CD8-positive, alpha-beta memory T cell (primary cell): ENCODE measurements at regions not wholly inside any gene's neighbourhood (a gene's known extent, or its start where the extent isn't known, plus 50 kb on each side); places are given as distances from the start of the nearest gene placed in this dataset.

Source experiments
- CTCF ChIA-PET: fragments of 350-600 bp; sonication (Branson Sonifier 250); formaldehyde crosslinking; loops from one replicate; lab custom pipeline; 2021; ENCODE audit warnings: antibody characterized with exemption; lab: Charles Lee
- POLR2A ChIA-PET: fragments of 350-600 bp; sonication (Branson Sonifier 250); formaldehyde crosslinking; loops from one replicate; lab custom pipeline; 2021; ENCODE audit warnings: antibody characterized with exemption; lab: Charles Lee
- DNase-seq, 5 donors: peaks; one replicate each; pipeline versions ENCODE4 v3.0.0 to v3.0.0-alpha.2; 2020 to 2022; ENCODE audit warnings: mixed read lengths in 1 of 5
- H3K27ac ChIP-seq: one replicate; pipeline ENCODE4 v1.7.0; 2013; ENCODE audit warnings: low read depth, mild to moderate bottlenecking, low read length, moderate library complexity
- H3K27me3 ChIP-seq: 2 replicates; pipeline ENCODE4 v1.7.0; 2013; ENCODE audit warnings: low read length, mild to moderate bottlenecking; ENCODE audit not compliant: insufficient read depth, poor library complexity, severe bottlenecking
- H3K36me3 ChIP-seq: 2 replicates; pipeline ENCODE4 v1.7.0; 2013; ENCODE audit warnings: mild to moderate bottlenecking, low read length, moderate library complexity; ENCODE audit not compliant: insufficient read depth
- H3K4me1 ChIP-seq: 2 replicates; pipeline ENCODE4 v1.7.0; 2013; ENCODE audit warnings: mild to moderate bottlenecking, low read length, moderate library complexity; ENCODE audit not compliant: insufficient read depth
- H3K4me3 ChIP-seq: 2 replicates; pipeline ENCODE4 v1.7.0; 2013; ENCODE audit warnings: mild to moderate bottlenecking, low read length
- H3K9me3 ChIP-seq: 2 replicates; pipeline ENCODE4 v1.7.0; 2013; ENCODE audit warnings: mild to moderate bottlenecking, low read length
- H3K27ac Mint-ChIP-seq, 8 donors: one replicate each; pipeline ENCODE4 v1.8.0; 2020 to 2021; ENCODE audit warnings: mixed read lengths in 8 of 8, mild to moderate bottlenecking in 6 of 8, inconsistent platforms in 3 of 8, moderate library complexity in 3 of 8
- H3K27me3 Mint-ChIP-seq, 2 donors: one replicate each; pipeline ENCODE4 v1.8.0; 2020 to 2021; ENCODE audit warnings: mixed read lengths in 2 of 2, mild to moderate bottlenecking in 1 of 2, moderate library complexity in 1 of 2
- H3K36me3 Mint-ChIP-seq, 3 donors: one replicate each; pipeline ENCODE4 v1.8.0; 2020 to 2021; ENCODE audit warnings: mixed read lengths in 3 of 3, inconsistent platforms in 1 of 3, mild to moderate bottlenecking in 1 of 3
- H3K4me1 Mint-ChIP-seq, 3 donors: one replicate each; pipeline ENCODE4 v1.8.0; 2020 to 2021; ENCODE audit warnings: mixed read lengths in 3 of 3, inconsistent platforms in 1 of 3, mild to moderate bottlenecking in 1 of 3
- H3K4me3 Mint-ChIP-seq, 7 donors: one replicate each; pipeline ENCODE4 v1.8.0; 2020 to 2021; ENCODE audit warnings: mixed read lengths in 7 of 7, mild to moderate bottlenecking in 6 of 7, moderate library complexity in 4 of 7, inconsistent platforms in 2 of 7
- H3K9me3 Mint-ChIP-seq, 5 donors: one replicate each; pipeline ENCODE4 v1.8.0; 2020 to 2022; ENCODE audit warnings: mixed read lengths in 5 of 5, mild to moderate bottlenecking in 3 of 5, moderate library complexity in 2 of 5, inconsistent platforms in 1 of 5

DNA sequence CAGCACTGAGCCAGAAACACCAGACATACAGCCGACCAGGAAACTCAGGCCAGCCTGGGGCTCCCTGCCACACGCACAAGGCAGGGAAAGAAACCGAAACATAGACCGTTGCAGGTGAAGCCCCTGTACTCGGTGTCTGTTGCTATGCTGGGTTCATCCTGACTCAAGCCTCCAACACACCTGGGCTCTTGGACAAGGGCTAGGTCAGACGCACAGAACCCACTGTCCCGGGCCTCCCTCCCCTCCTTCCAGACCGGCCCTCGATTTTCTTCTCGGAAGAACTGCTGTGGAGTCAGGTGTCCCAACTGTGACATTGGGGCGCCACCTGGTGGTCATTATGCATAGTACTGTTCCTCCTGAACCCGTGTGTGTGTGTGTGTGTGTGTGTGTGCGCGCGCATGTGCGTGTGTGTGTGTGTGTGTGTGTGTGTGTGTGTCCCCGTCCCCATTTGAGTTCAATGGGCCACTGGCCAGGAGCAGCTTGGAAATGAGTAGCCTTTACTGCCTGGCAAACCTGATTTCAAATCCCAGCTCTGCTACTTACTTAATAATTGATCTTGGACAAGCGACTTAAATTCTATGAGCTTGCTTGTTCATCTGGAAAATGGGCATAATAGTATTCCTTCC, 55.4 kb upstream of the GLI2 start:
- Histone ChIP-seq H3K4me3 (no peak overlapping the region), H3K9me3 (no peaks in the 10 kb centered on the region), H3K27ac (no peak overlapping the region), H3K4me1 (no peaks in the 10 kb centered on the region), H3K27me3 (peaks cover 3% of the 10 kb centered on the region), H3K36me3 (no peaks in the 10 kb centered on the region)
- POLR2A ChIA-PET: no interaction called here
- peak; percentile 42 to 72 (median 57) for DNase-seq
- Mint-ChIP-seq H3K27ac (peak overlapping the region in 2 of 8 donors; percentile 23 to 72), H3K9me3 (no peaks in the 10 kb centered on the region), H3K4me1 (peaks cover 0 to 4% (median 2%) of the 10 kb centered on the region in 3 donors), H3K36me3 (no peaks in the 10 kb centered on the region), H3K27me3 (peaks cover 19 to 50% of the 10 kb centered on the region in 2 donors), H3K4me3 (no peak overlapping the region)
- CTCF ChIA-PET: interaction anchor here (0.6 to 1.8 kb wide), 11 partner anchors 9 to 1038 kb away, joined by 3 to 7 read pairs (median 4); partner anchors contain the start of gene TMEM177

DNA sequence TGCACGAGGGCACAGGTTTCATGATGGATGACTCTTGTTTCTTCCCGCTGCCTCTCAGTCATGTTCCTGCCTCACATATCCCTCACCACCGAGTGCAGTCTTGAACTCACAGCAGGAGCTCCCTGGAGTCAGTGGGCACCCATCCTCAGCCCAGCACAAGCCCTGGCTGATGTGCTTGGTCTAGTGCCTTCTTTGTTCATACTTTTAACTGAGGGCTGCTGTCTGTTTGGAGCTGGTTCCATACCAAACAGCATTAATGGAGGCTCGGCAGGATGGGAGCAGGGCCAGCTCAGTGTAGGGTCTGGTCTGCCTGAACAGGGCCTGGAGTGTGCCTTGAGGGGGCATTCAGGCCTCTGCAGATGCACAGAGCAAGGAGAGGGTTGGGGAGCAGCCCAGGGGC, 54.5 kb upstream of the GLI2 start:
- H3K9me3 Mint-ChIP-seq: no peaks in the 10 kb centered on the region
- POLR2A ChIA-PET: no interaction called here

DNA sequence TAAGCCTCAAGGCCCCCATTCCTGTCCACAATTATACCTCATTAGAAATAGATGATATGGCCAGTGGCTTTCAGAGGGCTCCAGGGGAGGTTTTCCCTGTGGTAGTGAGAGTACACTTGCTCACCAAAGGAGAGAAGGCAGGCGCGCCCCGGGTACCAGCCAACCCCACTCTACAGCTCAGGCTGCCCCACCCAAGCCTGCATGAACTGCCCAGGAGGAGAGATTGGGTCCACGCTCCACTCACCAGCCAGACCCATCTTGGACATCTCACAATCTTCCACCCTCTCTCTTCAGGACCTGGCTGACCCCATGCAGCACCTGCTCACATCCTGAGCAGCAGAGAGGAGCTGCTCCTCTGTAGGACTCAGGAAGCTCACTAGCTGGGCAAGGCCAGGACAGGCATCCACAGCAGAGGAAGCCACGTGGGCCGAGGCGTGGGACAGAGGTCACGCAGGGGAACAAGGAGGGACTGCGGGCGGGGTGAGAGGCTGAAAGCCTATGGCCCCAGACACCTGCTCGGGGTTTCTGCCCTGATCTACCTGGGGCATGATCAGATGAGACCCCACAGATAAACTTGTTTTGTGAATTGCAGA, 53.9 kb upstream of the GLI2 start:
- Histone ChIP-seq H3K4me1 (no peaks in the 10 kb centered on the region), H3K27ac (no peak overlapping the region), H3K9me3 (no peaks in the 10 kb centered on the region), H3K27me3 (no peaks in the 10 kb centered on the region), H3K4me3 (no peak overlapping the region), H3K36me3 (no peaks in the 10 kb centered on the region)
- DNase-seq: peak in 1 of 5 donors; percentile 34
- ChIA-PET POLR2A (no interaction called here), CTCF (interaction anchor here (1.0 to 1.5 kb wide), 4 partner anchors 10 to 339 kb away, joined by 3 to 5 read pairs (median 4); no protein-coding TSS in a partner anchor)
- peaks cover 0 to 2% (median 0%) of the 10 kb centered on the region in 3 donors for H3K4me1 Mint-ChIP-seq
- no peak overlapping the region for H3K27ac Mint-ChIP-seq
- H3K9me3 Mint-ChIP-seq: peaks cover 0 to 3% (median 0%) of the 10 kb centered on the region in 5 donors
- no peak overlapping the region for H3K4me3 Mint-ChIP-seq
- H3K36me3 Mint-ChIP-seq: no peaks in the 10 kb centered on the region
- peaks cover 15 to 41% of the 10 kb centered on the region in 2 donors for H3K27me3 Mint-ChIP-seq

More for the DNA sequence above, 54.5 kb upstream of the GLI2 start:
- no peak for DNase-seq
- Histone ChIP-seq H3K9me3 (no peaks in the 10 kb centered on the region), H3K4me3 (no peak overlapping the region), H3K27me3 (no peaks in the 10 kb centered on the region), H3K4me1 (no peaks in the 10 kb centered on the region), H3K36me3 (no peaks in the 10 kb centered on the region), H3K27ac (no peak overlapping the region)
- Mint-ChIP-seq H3K36me3 (no peaks in the 10 kb centered on the region), H3K4me3 (no peak overlapping the region), H3K27me3 (peaks cover 18 to 44% of the 10 kb centered on the region in 2 donors), H3K4me1 (peaks cover 0 to 2% (median 0%) of the 10 kb centered on the region in 3 donors), H3K27ac (no peak overlapping the region)
- CTCF ChIA-PET: interaction anchor here (0.6 to 1.8 kb wide), 8 partner anchors 8 to 1039 kb away, joined by 3 to 7 read pairs (median 4); no protein-coding TSS in a partner anchor

DNA sequence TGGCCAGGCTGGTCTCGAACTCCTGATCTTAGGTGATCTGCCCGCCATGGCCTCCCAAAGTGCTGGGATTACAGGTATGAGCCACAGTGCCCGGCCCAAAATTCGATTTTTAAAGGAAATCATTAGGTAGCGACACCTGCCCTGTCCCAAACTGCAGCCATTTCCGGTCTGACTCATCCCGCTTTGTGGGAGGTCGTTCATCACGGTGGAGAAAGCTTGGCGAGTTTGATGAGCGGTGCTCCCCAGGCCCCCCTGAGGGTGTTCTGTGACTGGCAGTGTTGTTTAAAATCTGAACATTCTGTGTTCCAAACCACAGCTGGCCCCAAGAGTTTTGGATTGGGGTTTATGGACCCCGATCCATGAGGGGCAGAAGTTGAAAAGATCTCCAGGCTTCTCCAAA, 53.0 kb upstream of the GLI2 start:
- POLR2A ChIA-PET: no interaction called here
- H3K36me3 ChIP-seq: no peaks in the 10 kb centered on the region
- H3K4me1 ChIP-seq: no peaks in the 10 kb centered on the region
- Mint-ChIP-seq H3K4me1 (peaks cover 0 to 2% (median 0%) of the 10 kb centered on the region in 3 donors), H3K27me3 (peaks cover 15 to 37% of the 10 kb centered on the region in 2 donors), H3K27ac (no peak overlapping the region), H3K4me3 (no peak overlapping the region), H3K36me3 (no peaks in the 10 kb centered on the region), H3K9me3 (peaks cover 0 to 3% (median 0%) of the 10 kb centered on the region in 5 donors)
- H3K27ac ChIP-seq: no peak overlapping the region
- CTCF ChIA-PET: interaction anchor here (1.0 to 1.1 kb wide), 2 partner anchors 9 to 13 kb away, joined by 3 to 5 read pairs; no protein-coding TSS in a partner anchor
- H3K9me3 ChIP-seq: no peaks in the 10 kb centered on the region
- no peak overlapping the region for H3K4me3 ChIP-seq
- peak in 1 of 5 donors; percentile 3 for DNase-seq
- no peaks in the 10 kb centered on the region for H3K27me3 ChIP-seq

DNA sequence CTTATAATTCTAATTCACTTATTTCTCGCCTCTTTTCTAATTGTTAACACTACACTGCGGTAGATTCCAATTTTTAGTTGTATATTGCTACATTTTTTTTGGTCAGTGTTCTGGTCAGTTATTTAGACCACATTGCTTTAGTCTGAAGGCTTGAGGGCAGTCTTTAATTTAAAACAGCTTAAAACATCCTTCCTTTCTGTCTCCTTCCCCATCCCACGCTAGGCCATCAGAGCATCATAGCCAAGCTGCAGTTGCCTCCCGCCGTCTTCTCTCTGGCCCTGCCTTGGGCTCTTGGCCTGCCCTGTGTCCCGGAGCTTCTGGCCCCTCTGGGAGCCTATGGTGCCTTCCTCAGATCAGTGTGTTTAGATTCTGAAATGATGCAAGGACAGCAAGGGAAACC, 52.6 kb upstream of the GLI2 start:
- H3K4me1 ChIP-seq: no peaks in the 10 kb centered on the region
- CTCF ChIA-PET: interaction anchor here (1.1 kb wide), 2 partner anchors 13 to 28 kb away, joined by 3 read pairs; no protein-coding TSS in a partner anchor
- no peak overlapping the region for H3K4me3 ChIP-seq
- H3K36me3 ChIP-seq: no peaks in the 10 kb centered on the region
- peaks cover 0 to 3% (median 0%) of the 10 kb centered on the region in 5 donors for H3K9me3 Mint-ChIP-seq
- H3K4me1 Mint-ChIP-seq: peaks cover 0 to 2% (median 0%) of the 10 kb centered on the region in 3 donors
- H3K27ac Mint-ChIP-seq: no peak overlapping the region
- no peaks in the 10 kb centered on the region for H3K36me3 Mint-ChIP-seq
- H3K27me3 Mint-ChIP-seq: peaks cover 15 to 32% of the 10 kb centered on the region in 2 donors
- DNase-seq: no peak
- no peak overlapping the region for H3K27ac ChIP-seq
- H3K27me3 ChIP-seq: no peaks in the 10 kb centered on the region
- POLR2A ChIA-PET: no interaction called here
- H3K4me3 Mint-ChIP-seq: no peak overlapping the region
- H3K9me3 ChIP-seq: no peaks in the 10 kb centered on the region

DNA sequence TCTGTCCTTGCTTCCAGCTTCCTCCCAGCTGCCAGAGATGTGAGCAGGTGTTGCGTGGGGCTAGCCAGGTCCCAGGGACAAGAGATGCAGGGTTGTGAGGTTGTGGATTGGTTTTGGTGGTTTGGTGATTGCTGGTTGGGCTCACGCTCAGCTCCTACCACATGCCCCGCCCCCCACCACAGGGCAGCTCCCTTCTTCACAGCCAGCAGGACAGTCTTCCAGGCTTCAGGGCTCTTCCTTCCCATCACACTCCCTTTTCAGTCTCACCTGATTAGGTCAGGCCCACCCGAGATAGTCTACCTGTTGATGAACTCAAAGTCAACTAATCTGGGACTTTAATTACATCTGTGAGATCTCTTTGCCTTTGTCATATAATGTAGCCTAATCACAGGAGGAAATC, 52.0 kb upstream of the GLI2 start:
- ChIA-PET POLR2A (no interaction called here), CTCF (interaction anchor here (1.1 kb wide), 1 partner anchor 29 kb away, joined by 3 read pairs; no protein-coding TSS in a partner anchor)
- Mint-ChIP-seq H3K9me3 (peaks cover 0 to 3% (median 0%) of the 10 kb centered on the region in 5 donors), H3K4me1 (peaks cover 0 to 2% (median 0%) of the 10 kb centered on the region in 3 donors), H3K27me3 (peaks cover 14 to 28% of the 10 kb centered on the region in 2 donors), H3K27ac (no peak overlapping the region), H3K36me3 (no peaks in the 10 kb centered on the region), H3K4me3 (no peak overlapping the region)
- H3K4me3 ChIP-seq: no peak overlapping the region
- no peaks in the 10 kb centered on the region for H3K36me3 ChIP-seq
- peak in 1 of 5 donors; percentile 27 for DNase-seq
- H3K27ac ChIP-seq: no peak overlapping the region
- H3K9me3 ChIP-seq: no peaks in the 10 kb centered on the region
- H3K27me3 ChIP-seq: no peaks in the 10 kb centered on the region
- H3K4me1 ChIP-seq: no peaks in the 10 kb centered on the region

DNA sequence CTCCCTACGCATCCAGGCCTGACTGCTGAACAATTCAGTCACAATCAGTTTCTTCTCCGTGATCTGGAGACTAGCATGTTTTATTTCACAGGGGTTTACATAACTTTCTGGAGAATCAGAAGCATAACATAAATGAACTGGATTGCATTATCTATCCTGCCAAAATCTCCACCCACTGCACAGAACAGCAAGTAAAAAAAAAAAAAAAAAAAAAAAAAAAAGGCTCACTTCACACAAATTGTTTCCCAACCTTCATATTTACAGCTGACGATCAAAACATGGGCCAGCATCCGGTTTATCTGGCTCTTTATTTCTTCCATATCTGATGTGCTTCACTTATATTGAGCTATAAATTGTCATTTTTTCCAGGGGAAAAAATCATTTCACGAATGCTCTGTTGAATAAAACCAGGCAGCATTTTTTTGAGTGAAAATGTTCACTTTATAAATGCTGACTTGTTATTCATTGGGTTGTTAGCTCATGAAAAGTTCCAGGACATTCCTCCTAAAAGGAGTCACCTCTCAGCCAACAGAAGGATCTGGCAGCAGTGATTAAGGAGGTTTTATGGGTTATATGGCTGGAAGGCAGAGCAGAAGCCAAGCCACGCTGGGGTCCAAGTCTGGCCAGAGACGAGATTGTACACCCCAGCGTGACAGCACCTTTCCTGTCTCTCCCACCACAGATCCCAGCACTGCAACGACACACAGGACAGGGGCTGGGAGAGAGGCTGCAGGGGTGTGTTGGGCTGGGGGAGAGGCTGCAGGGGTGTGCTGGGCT, 51.2 kb upstream of the GLI2 start:
- ChIA-PET CTCF (interaction anchor here (1.1 kb wide), 1 partner anchor 29 kb away, joined by 3 read pairs; no protein-coding TSS in a partner anchor), POLR2A (no interaction called here)
- Mint-ChIP-seq H3K36me3 (no peaks in the 10 kb centered on the region), H3K27ac (no peak overlapping the region), H3K4me1 (peaks cover 0 to 2% (median 0%) of the 10 kb centered on the region in 3 donors), H3K27me3 (peaks cover 15 to 24% of the 10 kb centered on the region in 2 donors), H3K4me3 (no peak overlapping the region), H3K9me3 (peaks cover 0 to 3% (median 0%) of the 10 kb centered on the region in 5 donors)
- no peak overlapping the region for H3K4me3 ChIP-seq
- H3K36me3 ChIP-seq: no peaks in the 10 kb centered on the region
- no peaks in the 10 kb centered on the region for H3K9me3 ChIP-seq
- peak in 1 of 5 donors; percentile 15 for DNase-seq
- H3K4me1 ChIP-seq: no peaks in the 10 kb centered on the region
- H3K27me3 ChIP-seq: no peaks in the 10 kb centered on the region
- no peak overlapping the region for H3K27ac ChIP-seq
